AML-193 (cell line): ENCODE measurements at regions not wholly inside any gene's neighbourhood (a gene's known extent, or its start where the extent isn't known, plus 50 kb on each side); places are given as distances from the start of the nearest gene placed in this dataset.

ENCODE experiments used
- DNase-seq, 2 experiments: peaks; one replicate each; lab custom pipeline; 2025; lab: John Stamatoyannopoulos, UW

DNA sequence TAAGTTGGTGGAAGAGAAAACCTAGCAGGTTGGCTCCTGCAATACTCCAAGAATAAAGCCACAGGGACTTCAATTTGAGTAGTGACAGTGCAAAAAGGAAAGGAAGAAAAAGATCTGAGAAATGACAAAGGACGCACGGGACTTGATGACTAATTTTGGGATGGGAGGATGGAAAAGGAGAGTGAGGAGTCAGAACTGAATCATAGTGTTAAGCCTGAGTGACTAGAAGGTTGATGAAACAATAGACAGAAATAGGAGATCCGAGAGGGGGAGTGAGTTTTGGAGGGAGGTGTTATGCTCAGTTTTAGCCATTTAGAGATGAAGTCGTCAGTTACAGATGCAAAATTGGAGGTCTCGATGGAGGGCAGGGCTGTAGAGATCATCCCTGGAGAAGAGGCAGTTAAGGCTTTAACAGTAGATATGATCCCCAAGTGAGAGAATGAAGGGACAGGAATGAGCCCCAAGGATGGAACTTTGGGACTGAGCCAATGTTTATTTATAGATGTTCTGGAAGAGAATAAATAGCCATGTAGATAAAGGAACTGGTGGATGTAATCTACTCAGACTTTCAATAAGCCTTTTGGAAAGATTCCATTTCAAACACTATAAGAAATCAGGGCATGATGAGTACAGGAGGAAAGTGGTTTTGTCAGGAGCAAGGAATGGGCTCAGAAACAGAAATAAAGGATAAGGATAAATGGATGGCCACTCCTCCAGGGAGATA, 108.9 kb upstream of the NCAM1 start:
- no peak for DNase-seq

DNA sequence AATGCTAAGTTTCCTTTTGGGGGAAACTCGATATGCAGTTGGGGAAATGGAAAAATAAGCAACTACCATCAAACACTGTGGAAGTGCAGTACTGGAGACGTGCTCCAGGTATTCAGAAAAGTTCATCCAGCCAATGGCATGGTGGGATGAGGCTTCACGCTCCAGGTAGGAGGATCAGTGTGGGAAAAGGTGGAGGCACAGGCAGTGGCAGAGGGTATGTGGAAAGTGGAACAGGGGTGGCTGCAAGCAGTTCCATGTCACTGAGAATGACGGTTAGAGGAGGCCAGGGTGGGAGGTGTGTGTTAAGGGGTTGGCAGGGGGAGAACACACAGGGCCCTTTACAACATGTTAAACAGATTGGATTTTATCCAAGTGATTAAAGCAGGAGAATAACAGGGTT, 105.1 kb upstream of the NCAM1 start:
- DNase-seq = no peak

DNA sequence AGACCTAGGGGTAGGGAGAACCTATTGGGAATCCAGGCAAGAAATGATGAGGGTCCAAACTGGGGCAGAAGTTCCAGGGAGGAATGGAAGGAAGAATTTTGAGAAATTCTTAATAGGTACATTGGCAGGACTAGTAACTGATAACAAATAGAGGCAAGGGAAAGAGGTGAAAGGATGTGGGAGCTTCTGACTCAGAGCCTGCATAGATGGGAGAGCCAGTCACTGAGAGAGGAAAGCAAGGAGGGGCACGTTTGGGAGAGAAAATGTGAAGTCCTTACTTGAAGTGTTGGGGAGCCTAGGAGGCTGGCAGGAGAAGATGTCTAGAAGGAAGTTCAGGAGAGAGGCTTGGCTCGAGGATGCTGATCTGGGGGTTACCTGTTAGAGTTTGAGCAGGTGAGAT, 104.6 kb upstream of the NCAM1 start:
- DNase-seq = no peak

DNA sequence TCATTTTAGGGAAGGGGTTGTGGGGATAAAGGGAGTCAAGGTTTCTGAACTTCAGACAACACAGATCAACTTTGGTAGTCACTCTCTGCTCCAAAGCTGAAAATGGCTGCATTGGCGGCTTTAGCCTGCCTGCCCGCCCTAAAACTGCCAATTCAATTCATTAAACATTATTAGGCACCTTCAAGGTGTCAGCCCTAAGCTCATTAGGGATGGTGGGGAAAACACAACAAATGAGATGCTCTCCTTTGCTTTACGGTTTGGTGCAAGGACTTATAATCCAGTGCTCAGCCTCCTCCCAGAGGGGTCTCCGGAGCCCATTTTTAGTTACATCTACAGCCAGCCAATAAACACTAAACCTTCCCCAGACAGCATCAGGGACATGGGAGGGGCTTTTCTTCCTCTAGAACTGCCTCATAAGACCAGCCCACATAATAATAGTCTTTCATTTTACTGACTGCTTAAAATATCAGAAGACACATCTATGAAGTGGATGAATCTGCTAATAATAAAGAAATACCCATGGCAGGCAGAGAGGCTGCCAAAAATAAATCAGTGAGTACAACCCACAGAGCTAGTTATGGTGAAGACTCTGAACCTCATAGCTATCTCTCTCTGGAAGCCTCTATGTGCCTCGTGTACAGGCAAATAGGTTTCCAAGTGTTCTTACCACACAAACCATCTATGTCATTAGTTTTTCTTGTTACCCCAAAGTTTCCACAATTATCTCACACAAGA, 102.8 kb upstream of the NCAM1 start:
- no peak for DNase-seq

DNA sequence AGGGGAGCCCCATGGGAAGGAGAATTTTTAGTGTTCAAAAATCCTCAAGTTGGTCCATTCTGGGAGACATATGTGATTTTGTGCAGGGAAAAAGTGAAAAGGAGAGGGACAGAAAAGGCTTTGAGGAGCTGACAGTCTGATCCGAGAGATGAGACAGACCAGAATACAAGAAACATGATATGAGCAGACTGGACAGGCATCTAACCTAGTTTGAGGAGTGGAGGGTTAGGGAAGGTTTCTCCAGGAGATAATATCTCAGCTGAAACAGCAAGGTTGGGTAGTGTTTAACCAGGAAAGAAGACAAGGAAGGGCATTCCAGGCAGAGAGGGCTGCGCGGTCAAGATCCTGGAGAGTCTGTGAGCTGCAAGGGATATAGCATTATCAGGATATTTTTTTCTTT, 101.4 kb upstream of the NCAM1 start:
- DNase-seq = no peak

DNA sequence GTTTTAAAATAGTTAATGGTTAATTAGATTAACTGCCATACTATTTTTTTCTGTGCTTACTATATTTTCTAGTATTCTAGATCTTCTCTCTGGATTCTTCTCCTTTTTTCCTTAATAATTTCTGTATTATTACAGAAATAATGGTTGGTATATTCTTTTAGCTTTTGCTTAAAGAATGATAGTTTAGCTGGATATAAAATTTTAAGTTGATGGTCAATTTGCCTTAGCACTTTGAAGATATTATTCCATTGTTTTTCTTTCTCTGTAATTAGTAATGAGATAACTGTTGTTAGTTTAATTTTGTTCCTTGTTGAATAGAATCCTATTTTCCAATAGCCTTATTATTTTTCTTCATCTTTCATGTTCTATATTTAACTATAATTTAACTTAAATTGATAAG, 99.9 kb upstream of the NCAM1 start:
- no peak for DNase-seq

DNA sequence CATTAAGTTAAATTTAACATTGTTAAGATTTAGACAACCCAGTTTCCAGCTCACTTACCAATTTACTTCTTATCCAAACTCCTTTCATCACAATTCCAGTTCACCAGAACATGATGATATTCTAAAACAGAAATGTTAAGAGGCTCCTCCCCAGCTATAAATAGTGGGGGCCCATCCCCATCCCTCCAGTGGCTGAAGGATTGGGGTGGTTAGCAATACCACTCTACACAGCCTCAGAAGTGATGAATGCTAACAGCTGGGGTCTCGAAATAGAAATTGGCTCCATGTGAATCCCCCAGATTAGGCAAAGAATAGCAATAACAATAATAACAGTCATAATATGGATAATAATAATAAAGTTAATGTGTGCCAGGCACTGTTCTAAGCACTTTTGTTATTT, 97.9 kb upstream of the NCAM1 start:
- no peak for DNase-seq

DNA sequence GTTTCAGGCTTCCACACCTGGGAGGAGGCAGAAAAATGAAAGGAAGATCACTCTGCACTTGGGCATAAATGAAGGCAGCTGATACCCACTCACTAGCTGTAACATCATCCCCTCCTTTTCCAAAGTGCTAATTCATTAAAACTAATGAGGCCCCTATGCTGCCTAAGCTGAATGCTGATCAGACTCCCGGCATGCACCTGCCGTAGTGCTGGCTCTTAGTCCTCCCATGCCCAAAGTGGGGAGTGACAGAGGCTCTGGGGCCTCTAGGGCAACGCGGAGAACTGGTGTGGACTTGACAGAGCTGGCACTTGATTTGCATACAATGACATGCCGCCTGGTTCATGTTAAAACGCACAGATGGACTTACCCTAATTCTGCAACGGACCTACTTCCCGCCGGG, 96.5 kb upstream of the NCAM1 start:
- DNase-seq = no peak

DNA sequence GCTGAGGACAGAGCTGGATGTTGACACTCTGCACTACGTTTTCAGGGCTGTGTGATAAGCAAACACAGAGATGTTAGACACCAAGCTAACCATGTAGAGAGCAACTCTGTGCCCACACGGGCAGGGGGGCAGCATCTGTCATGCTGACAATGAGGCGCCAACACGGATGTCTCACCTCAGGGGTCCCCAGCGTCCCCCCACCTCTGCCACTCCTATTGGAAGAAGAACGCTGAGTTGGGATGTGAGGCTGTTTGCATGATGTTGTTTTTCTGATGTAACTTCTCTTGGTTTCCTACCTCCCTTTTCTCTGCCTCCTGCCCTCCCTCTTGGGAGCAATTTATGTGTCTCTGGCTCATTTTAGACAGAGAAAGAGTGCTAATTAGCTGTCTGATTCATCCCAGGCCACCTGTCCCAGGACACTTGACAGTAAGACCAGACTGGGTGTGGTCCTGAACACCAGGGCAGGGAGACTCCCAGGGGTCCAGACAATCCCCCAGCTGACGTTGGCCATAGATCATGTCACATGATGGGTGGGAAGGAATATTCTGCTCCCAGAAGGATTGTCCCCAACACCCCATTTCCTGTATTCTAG, 89.2 kb upstream of the NCAM1 start:
- no peak for DNase-seq

DNA sequence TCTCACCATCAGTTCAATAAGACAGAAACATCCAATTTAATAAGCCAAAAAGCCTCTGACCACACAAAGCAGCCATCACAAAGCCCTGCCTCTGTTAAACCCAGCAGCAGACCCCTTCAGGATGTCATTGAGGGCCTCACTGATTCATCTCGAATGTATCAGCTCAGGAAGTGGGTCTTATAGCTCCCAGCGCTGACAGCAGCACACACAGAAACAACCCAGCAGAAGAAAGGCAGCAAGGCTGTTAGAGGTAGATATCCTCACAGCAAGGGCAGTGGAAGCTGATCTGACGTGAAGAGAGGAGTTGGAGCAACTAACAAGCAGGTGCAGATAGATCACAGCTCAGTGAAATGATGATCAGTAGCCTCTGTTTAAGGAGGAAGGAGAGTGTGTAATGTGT, 86.2 kb upstream of the NCAM1 start:
- DNase-seq = no peak

DNA sequence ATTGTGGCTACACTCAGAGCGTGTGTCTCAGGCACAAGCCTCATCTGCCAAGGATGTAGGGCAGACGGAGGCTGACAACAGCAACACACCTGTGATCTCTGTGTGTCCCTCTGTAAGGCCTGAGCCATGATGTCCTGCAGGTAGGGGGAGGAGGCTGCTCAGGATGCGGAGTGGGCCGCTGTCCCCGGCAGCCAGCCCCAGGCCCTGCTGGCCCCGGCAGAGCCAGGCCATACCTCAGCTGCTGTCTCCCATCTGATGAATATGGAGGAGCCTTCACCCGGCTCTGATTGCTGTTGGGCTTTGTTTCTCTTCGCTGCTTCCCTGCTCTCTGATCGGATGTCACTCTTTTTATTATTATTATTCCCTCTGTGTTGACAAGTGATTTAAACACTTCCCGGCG, 83.6 kb upstream of the NCAM1 start:
- no peak for DNase-seq

DNA sequence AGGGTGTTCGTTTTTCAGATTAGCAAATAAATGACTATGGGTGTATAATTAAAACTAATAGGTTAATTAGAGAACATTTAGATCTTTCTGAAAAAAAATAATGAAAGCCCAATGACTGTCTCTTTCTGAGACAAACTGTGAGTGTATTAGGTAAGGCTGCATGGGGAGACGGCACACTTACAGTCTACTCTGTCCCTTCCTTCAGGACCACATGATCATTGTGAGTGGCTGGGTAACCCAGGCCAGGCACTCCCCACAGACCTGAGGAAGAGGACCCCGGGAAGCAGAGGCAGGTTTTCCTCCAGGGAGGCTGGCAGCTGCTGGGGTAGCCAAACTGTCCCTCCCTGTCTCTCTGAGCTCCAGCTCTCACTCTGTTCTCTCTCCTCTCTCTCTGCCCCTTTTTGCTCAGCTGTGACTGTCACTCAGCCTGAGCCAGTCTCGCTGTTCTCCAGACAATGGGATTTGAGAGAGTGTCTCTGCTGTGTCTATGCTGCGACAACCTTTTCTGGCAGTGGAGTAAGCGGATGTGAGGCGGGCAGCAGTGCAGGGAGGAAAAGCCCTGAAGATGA, 83.1 kb upstream of the NCAM1 start:
- DNase-seq = no peak

DNA sequence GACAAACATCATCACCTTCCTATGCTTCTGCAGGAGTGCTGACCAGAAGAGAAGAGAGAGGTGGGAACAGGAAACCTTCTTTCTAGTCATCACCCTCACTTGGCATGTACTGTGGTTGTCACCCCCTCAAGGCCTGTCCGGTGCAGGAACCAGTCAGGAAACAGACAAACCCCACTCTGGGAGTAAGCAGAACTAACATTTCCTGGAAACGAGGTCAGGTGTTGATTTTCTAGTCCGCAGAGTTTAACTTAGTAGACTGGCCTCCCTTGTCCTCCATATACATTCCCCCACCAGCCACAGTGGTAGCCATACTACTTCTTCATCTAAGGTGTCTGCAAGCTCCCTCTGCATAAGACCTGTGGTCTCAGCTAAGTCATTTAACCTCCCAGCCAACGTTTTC, 80.7 kb upstream of the NCAM1 start:
- no peak for DNase-seq

DNA sequence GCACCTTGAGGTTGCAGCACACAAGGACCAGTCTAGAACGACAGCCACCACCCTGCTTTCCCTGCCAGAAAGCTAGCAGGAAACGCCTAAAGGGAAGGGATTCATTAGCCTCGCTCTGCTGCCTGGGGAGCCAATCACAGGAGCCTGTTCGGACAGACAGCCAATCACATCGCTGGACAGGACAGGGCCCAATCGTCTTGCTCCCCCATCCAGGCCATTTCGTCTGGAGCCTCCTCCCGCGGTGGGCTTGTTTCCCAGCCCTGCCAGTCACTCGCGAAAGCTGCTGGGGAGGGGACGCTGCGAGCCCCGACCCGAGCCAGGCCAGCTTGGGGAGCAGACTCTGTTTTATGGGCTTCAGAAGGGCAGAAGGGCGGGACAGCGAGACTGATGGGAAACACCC, 79.8 kb upstream of the NCAM1 start:
- DNase-seq = no peak

DNA sequence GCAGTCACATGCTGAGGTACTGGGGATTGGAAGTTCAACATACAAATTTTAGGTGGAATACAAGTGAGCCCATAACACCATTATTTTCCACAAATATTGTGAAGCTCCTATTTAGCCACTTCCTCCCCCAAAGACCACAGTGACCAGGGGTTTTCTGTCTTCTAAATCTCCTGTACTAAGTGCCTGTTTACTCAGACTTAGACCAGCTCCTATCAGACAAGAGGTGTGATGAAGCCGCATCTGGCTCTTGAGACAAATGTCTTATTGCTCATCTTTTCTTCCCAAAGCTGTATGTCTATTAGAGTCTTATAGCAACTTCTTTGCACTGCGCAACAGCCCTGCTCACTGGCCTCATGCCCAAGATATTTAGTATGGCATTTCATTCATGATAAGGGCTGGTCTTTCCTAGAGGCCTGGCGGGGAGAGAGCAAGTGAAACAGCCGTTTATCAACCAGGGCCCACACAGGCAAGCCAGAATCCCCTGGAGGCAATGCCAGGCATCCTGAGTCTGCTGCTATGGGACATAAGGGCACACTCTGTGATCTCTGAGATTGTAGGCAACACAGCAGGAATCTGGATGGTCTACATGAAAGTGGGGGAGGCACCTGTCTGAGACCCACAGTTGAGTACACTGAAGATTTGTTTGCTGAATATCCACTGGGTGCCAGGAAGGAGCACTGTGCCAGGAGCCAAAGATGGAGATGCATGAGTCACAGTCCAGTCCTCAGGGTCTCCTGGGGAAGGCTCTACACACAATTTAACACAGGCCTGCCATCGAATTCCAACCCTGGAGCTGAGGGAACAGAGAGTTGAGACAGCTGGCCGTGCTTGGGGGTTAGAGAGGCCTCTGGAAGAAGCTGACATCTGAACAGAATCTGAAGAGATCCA, 78.5 kb upstream of the NCAM1 start:
- no peak for DNase-seq

DNA sequence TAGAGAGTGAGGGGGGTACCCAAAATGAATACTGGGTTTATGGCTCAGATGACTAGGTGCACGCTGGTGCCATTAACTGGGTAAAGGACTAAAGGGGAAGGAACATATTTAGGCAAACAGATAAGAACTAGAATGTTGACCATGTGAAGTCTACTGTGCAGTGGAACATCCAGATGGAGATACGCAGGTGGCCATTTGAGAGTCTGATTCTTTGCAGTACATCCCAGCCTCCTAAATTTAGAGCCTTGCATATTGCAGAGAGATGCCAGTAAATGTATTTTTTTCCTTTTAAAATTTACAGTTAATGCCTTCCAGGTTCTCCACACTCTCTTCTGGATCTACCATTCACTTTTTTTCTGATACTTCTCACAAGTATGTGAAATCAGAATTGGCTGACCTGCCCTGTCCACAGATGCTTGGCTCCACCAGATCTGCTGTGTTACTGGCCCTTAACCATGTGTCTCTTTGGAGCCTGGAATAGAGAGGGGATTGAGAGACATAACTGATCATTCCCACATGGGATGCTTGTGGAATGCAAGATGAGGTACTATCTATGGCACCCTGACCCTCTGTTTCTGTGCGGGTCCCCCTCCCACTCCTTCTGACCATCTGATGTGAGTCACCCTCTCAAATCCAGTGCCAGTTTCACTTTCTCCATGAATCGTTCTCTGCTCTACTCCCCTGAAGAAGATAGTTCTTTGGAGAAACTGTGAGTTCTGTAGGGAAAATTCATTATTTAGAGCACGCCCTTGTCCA, 77.0 kb upstream of the NCAM1 start:
- no peak for DNase-seq

DNA sequence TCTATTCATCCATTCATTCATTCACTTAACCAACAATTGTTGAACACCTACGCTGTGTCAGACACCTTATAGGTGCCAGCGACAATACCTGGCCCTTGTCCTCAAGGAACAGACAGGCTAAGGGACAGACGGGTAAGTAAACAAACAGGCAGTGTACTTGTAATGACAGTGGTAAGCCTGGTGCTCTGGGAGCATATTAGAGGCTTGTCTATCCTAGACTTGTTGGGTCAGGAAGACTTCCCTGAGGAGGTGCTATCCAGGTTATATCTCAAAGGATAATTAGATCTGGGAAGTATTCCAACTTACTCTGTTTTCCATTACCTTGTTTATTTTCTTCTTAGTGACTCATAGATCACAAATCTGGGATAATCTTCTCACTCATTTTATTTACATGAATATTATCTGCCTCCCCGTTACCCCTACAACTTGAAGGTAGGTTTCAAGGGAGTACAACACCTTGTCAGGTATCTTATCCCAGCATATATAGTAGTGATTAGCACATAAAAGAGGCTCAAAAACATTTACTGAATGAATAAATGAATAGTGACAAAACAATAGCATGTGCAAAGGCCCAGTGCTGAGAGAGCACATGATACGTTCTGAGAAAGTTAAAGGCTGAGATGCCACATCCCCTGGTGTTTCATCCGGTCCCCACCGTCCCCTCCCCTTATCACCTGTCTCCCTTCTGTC, 75.3 kb upstream of the NCAM1 start:
- no peak for DNase-seq

DNA sequence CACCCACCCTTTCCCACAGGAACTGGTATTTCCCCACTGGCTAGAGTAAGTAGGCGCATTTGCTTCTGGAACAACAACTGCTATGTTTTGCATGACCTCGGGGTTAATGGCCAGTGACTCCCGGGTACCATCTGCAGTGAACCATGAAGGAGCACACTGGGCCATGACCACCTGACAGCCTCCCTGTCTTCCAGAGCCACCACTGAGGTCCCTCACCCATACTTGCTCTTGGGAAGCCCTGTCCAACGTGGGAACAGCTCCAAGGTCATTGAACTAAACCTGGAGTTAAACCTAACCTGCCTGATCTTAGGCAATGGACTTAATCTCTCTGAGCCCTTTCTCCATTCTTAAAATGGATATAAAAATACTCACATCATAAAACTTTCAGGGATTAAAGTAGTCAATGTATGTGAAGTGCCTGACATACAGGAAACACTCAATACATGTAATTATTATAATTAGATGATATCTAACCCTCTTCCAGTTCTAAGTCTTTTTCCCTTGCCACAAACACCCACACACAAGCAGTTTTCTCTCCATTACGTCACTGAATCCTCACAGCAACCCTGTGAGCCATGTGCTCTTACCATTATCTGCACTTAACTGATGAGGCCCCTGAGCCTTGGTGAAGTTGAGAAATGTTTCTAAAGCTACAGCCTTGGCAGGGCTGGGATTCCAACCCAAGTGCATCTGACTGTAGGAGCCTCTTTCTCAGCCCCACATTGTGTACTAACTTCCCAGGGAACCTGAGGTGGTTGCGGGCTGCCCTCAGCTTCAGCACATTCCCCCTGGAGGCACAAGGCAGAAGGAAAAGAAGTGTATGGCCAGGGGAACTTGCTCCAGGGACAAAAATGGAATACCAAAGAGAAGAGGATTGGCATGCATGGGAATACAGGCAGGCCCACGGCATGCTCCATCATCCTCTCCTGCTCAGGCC, 74.5 kb upstream of the NCAM1 start:
- no peak for DNase-seq

DNA sequence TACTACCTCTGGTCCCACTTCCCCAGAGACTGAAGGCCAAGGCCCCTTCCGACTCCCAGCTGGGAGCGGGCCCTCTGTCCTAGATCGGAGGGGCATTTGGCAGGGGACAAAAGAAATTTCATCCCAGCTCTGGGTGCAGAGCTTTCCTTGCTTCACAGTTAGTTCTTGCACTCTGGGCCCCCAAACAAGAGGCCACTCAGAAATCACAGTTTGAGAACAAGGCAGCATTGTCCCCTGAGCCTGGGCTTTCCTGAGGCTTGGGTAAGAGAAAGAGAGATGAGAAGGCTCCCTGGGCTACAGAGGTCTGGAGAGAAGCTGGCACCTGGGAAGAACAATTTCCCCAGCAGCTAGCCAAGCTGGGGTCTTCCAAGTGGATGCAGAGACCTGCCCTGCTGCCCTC, 71.8 kb upstream of the NCAM1 start:
- no peak for DNase-seq
